ENCODE measurements at regions not wholly inside any gene's neighbourhood (a gene's known extent, or its start where the extent isn't known, plus 50 kb on each side); places are given as distances from the start of the nearest gene placed in this dataset.
"Not testable (repeated sequence)": the region's sequence is repeated elsewhere in the genome, so short reads cannot be mapped to it uniquely, and the experiment has no call there.

- ATAC-seq (replicated peaks; ENCODE audit: extremely low read depth, poor library complexity, severe bottlenecking) = no peak
- Mint-ChIP-seq H3K9me3 (peaks cover 15% of the 10 kb centered on the region), H3K36me3 (ENCODE audit: insufficient read depth) (peaks cover 1% of the 10 kb centered on the region)
Observed at GRCh38 chr5:116970318-116970717, 395.7 kb upstream of the SEMA6A start.

GRCh38 chr5:116964438-116964837, 389.8 kb upstream of the SEMA6A start:
- ATAC-seq (replicated peaks; ENCODE audit: extremely low read depth, poor library complexity, severe bottlenecking) = no peak
- H3K36me3 Mint-ChIP-seq (ENCODE audit: insufficient read depth) = peaks cover under 1% of the 10 kb centered on the region
- no peak overlapping the region for H3K4me3 Mint-ChIP-seq
- H3K27ac Mint-ChIP-seq (ENCODE audit: low read depth) = no peak overlapping the region
- no peaks in the 10 kb centered on the region for H3K27me3 Mint-ChIP-seq
- H3K9me3 Mint-ChIP-seq = no peaks in the 10 kb centered on the region
- no peaks in the 10 kb centered on the region for H3K4me1 Mint-ChIP-seq
- DNase-seq (ENCODE audit: low spot score in 2 of 2) = no peak

More at GRCh38 chr5:116970318-116970717, 395.7 kb upstream of the SEMA6A start:
- H3K27ac Mint-ChIP-seq (ENCODE audit: low read depth) = no peak overlapping the region
- H3K27me3 Mint-ChIP-seq = no peaks in the 10 kb centered on the region
- no peak for DNase-seq (ENCODE audit: low spot score in 2 of 2)
- H3K4me3 Mint-ChIP-seq = no peak overlapping the region
- H3K4me1 Mint-ChIP-seq = no peaks in the 10 kb centered on the region

- no peaks in the 10 kb centered on the region for H3K4me1 Mint-ChIP-seq
- H3K36me3 Mint-ChIP-seq (ENCODE audit: insufficient read depth) = no peaks in the 10 kb centered on the region
- ATAC-seq (replicated peaks; ENCODE audit: extremely low read depth, poor library complexity, severe bottlenecking) = no peak
- H3K27ac Mint-ChIP-seq (ENCODE audit: low read depth) = no peak overlapping the region
- no peaks in the 10 kb centered on the region for H3K27me3 Mint-ChIP-seq
- no peak for DNase-seq (ENCODE audit: low spot score in 2 of 2)
- no peaks in the 10 kb centered on the region for H3K9me3 Mint-ChIP-seq
- no peak overlapping the region for H3K4me3 Mint-ChIP-seq
Observed at GRCh38 chr5:116961021-116961420, 386.4 kb upstream of the SEMA6A start.

DNA sequence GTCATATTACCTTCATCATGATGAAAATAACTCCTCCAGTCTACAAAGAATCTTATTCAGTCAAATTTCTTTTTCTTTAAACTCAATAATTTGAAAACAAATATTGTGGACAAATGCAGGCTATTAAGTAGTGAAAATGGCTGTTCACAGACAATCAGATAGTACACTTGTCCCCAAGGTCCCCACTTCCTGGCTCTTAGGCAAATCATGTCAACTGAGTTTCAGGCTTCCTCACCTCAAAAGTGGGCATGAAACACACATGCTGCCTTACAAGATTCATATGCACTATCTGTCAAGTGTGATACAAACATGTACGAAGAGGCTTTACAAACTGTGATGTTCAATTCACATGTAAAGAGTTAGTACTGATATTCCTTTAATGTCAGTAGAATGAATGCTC, 385.2 kb upstream of the SEMA6A start:
- no peak for ATAC-seq (replicated peaks; ENCODE audit: extremely low read depth, poor library complexity, severe bottlenecking)
- no peaks in the 10 kb centered on the region for H3K9me3 Mint-ChIP-seq
- no peak overlapping the region for H3K27ac Mint-ChIP-seq (ENCODE audit: low read depth)
- no peaks in the 10 kb centered on the region for H3K27me3 Mint-ChIP-seq
- H3K4me3 Mint-ChIP-seq = no peak overlapping the region
- no peak for DNase-seq (ENCODE audit: low spot score in 2 of 2)
- no peaks in the 10 kb centered on the region for H3K36me3 Mint-ChIP-seq (ENCODE audit: insufficient read depth)
- no peaks in the 10 kb centered on the region for H3K4me1 Mint-ChIP-seq

- no peak for ATAC-seq (replicated peaks; ENCODE audit: extremely low read depth, poor library complexity, severe bottlenecking)
- DNase-seq (ENCODE audit: low spot score in 2 of 2) = no peak
- no peaks in the 10 kb centered on the region for H3K36me3 Mint-ChIP-seq (ENCODE audit: insufficient read depth)
- H3K4me3 Mint-ChIP-seq = no peak overlapping the region
- peaks cover 1% of the 10 kb centered on the region for H3K4me1 Mint-ChIP-seq
- no peaks in the 10 kb centered on the region for H3K27me3 Mint-ChIP-seq
- H3K9me3 Mint-ChIP-seq = no peaks in the 10 kb centered on the region
- H3K27ac Mint-ChIP-seq (ENCODE audit: low read depth) = no peak overlapping the region
Observed at GRCh38 chr5:116953251-116953930, 378.8 kb upstream of the SEMA6A start.

GRCh38 chr5:116951219-116951618, 376.6 kb upstream of the SEMA6A start:
- Mint-ChIP-seq H3K4me1 (peaks cover 5% of the 10 kb centered on the region), H3K9me3 (no peaks in the 10 kb centered on the region), H3K27me3 (no peaks in the 10 kb centered on the region), H3K27ac (ENCODE audit: low read depth) (no peak overlapping the region), H3K36me3 (ENCODE audit: insufficient read depth) (no peaks in the 10 kb centered on the region), H3K4me3 (no peak overlapping the region)
- no peak for DNase-seq (ENCODE audit: low spot score in 2 of 2)
- no peak for ATAC-seq (replicated peaks; ENCODE audit: extremely low read depth, poor library complexity, severe bottlenecking)

DNA sequence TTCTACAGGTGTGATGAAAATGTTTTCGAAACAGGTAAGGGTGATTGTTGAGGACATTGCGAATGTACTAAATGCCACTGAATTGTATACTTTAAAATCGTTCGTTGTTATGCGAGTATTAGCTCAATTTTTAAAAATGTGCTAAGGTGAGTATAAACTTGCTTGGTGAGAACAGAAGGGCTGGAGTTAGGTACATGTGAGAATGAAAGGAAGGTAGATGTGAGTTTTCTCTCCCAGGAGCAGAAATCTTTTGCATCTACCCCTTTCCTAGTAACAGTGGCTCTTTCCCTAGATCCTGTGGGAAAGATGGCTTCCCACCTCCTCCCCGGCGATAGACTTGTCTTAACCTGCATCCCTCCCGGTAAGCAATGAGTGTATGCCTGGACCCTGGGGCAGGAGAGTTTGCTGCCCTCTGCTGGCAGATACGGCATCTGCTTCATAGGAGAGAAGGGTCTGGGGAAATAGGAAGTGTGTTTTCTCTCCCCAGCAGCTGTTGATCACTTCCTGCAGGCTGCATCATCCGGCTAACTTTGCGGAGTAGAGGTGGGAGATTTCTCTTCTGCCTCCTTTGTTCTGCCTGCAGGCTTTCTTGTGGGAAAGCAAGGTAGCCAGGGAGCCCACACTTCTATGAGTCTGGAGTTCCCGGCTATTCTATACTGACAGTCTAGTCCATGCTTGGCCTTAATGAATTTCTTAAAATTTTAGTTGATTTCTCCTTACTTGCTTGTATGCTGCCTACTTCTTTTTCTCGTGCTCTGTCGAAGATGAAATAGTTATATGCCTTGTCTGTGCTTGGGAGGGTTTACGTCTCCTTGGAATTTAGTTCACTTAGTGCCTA, 373.3 kb upstream of the SEMA6A start:
- DNase-seq (ENCODE audit: low spot score in 2 of 2) (peak; percentile 11 to 22), ATAC-seq (replicated peaks; ENCODE audit: extremely low read depth, poor library complexity, severe bottlenecking) (no peak)
- no peak overlapping the region for H3K4me3 Mint-ChIP-seq
- H3K9me3 Mint-ChIP-seq = peaks cover 6% of the 10 kb centered on the region
- H3K27ac Mint-ChIP-seq (ENCODE audit: low read depth) = no peak overlapping the region
- no peaks in the 10 kb centered on the region for H3K27me3 Mint-ChIP-seq
- peaks cover 5% of the 10 kb centered on the region for H3K4me1 Mint-ChIP-seq
- no peaks in the 10 kb centered on the region for H3K36me3 Mint-ChIP-seq (ENCODE audit: insufficient read depth)

- H3K36me3 Mint-ChIP-seq (ENCODE audit: insufficient read depth); ATAC-seq (replicated peaks; ENCODE audit: extremely low read depth, poor library complexity, severe bottlenecking); H3K9me3 Mint-ChIP-seq; H3K4me1 Mint-ChIP-seq; H3K4me3 Mint-ChIP-seq; H3K27ac Mint-ChIP-seq (ENCODE audit: low read depth); DNase-seq (ENCODE audit: low spot score in 2 of 2); H3K27me3 Mint-ChIP-seq: not testable (repeated sequence)
Observed at GRCh38 chr5:116945613-116946382, 371.2 kb upstream of the SEMA6A start.

DNA sequence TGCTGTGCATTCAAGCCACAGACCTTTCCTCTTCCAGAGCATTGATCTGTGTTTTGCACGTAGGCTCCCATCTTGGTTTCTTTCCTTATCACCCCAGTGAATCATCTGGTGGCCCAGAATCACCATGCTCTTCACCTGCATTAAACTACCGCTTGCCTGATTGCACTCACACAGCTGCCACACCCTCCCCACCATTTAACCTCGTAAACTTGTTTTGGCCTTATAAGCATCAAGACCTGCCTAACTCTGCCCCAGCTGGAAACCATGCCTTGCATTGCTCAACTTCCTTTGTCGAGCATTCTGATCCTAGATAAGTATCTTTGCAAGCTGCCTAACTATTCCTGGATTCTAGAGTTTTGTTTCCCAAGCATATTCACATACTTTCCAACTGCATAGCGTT, 369.6 kb upstream of the SEMA6A start:
- no peak overlapping the region for H3K27ac Mint-ChIP-seq (ENCODE audit: low read depth)
- H3K27me3 Mint-ChIP-seq = no peaks in the 10 kb centered on the region
- no peak overlapping the region for H3K4me3 Mint-ChIP-seq
- H3K4me1 Mint-ChIP-seq = peaks cover 5% of the 10 kb centered on the region
- DNase-seq (ENCODE audit: low spot score in 2 of 2) (no peak), ATAC-seq (replicated peaks; ENCODE audit: extremely low read depth, poor library complexity, severe bottlenecking) (no peak)
- H3K9me3 Mint-ChIP-seq = peaks cover 6% of the 10 kb centered on the region
- H3K36me3 Mint-ChIP-seq (ENCODE audit: insufficient read depth) = no peaks in the 10 kb centered on the region

GRCh38 chr5:116942622-116943021, 368.0 kb upstream of the SEMA6A start:
- no peaks in the 10 kb centered on the region for H3K27me3 Mint-ChIP-seq
- ATAC-seq (replicated peaks; ENCODE audit: extremely low read depth, poor library complexity, severe bottlenecking) (no peak), DNase-seq (ENCODE audit: low spot score in 2 of 2) (no peak)
- H3K9me3 Mint-ChIP-seq = peaks cover 6% of the 10 kb centered on the region
- no peak overlapping the region for H3K4me3 Mint-ChIP-seq
- H3K27ac Mint-ChIP-seq (ENCODE audit: low read depth) = no peak overlapping the region
- H3K36me3 Mint-ChIP-seq (ENCODE audit: insufficient read depth) = no peaks in the 10 kb centered on the region
- no peaks in the 10 kb centered on the region for H3K4me1 Mint-ChIP-seq

DNA sequence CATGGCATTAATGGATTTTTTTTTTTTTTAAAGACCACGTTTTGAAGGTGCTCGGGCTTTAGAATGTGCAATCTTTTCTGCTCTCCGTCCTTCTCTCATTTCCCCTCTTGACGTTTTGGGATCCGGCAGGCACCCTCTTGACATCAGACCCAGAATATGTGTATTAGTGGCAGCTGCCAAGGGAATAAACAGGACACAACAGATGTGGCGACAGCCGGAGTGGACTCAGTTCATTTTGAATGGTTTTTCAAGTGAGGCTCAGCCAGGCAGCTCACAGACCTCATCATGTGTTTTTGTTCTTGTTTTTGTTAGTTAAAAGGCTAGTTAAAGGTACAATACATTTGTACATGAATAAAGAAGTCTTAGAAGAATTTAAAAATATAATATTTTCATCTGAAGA, 365.0 kb upstream of the SEMA6A start:
- ATAC-seq (replicated peaks; ENCODE audit: extremely low read depth, poor library complexity, severe bottlenecking) (no peak), DNase-seq (ENCODE audit: low spot score in 2 of 2) (no peak)
- Mint-ChIP-seq H3K36me3 (ENCODE audit: insufficient read depth) (no peaks in the 10 kb centered on the region), H3K4me1 (no peaks in the 10 kb centered on the region), H3K4me3 (no peak overlapping the region), H3K27ac (ENCODE audit: low read depth) (no peak overlapping the region), H3K9me3 (peaks cover 6% of the 10 kb centered on the region), H3K27me3 (no peaks in the 10 kb centered on the region)

GRCh38 chr5:116938488-116938887, 363.9 kb upstream of the SEMA6A start:
- H3K27ac Mint-ChIP-seq (ENCODE audit: low read depth) = no peak overlapping the region
- H3K9me3 Mint-ChIP-seq = no peaks in the 10 kb centered on the region
- no peaks in the 10 kb centered on the region for H3K4me1 Mint-ChIP-seq
- no peaks in the 10 kb centered on the region for H3K27me3 Mint-ChIP-seq
- no peak for ATAC-seq (replicated peaks; ENCODE audit: extremely low read depth, poor library complexity, severe bottlenecking)
- H3K4me3 Mint-ChIP-seq = no peak overlapping the region
- no peaks in the 10 kb centered on the region for H3K36me3 Mint-ChIP-seq (ENCODE audit: insufficient read depth)
- no peak for DNase-seq (ENCODE audit: low spot score in 2 of 2)
